Smooth muscle cell (in vitro differentiated cells): ENCODE measurements at regions not wholly inside any gene's neighbourhood (a gene's known extent, or its start where the extent isn't known, plus 50 kb on each side); places are given as distances from the start of the nearest gene placed in this dataset.

Experiments used
- DNase-seq: peaks from one replicate; lab custom pipeline; 2025; ENCODE audit not compliant: unreplicated experiment; lab: John Stamatoyannopoulos, UW
- H2AFZ ChIP-seq: fragments of 200-600 bp; sonication (generic); 2 replicates; pipeline ENCODE4 v1.6.0; 2016; ENCODE audit warnings: antibody characterized with exemption, low read depth, mild to moderate bottlenecking
- H3F3A ChIP-seq: fragments of 200-600 bp; sonication (generic); 2 replicates; pipeline ENCODE4 v1.6.0; 2017; ENCODE audit warnings: antibody characterized with exemption, low read depth
- H3K27ac ChIP-seq: fragments of 200-600 bp; sonication (generic); 2 replicates; pipeline ENCODE4 v1.5.1; 2016; ENCODE audit warnings: low read depth, mild to moderate bottlenecking
- H3K27me3 ChIP-seq: fragments of 200-600 bp; sonication (generic); 2 replicates; pipeline ENCODE4 v1.6.1; 2016; ENCODE audit warnings: low read depth, mild to moderate bottlenecking
- H3K36me3 ChIP-seq: fragments of 200-600 bp; sonication (generic); 2 replicates; pipeline ENCODE4 v1.5.1; 2016; ENCODE audit warnings: low read depth
- H3K4me1 ChIP-seq: fragments of 200-600 bp; sonication (generic); 2 replicates; pipeline ENCODE4 v1.5.1; 2016; ENCODE audit warnings: low read depth
- H3K4me2 ChIP-seq: fragments of 200-600 bp; sonication (generic); 2 replicates; pipeline ENCODE4 v1.6.0; 2016; ENCODE audit warnings: mild to moderate bottlenecking
- H3K4me3 ChIP-seq: fragments of 200-600 bp; sonication (generic); 2 replicates; pipeline ENCODE4 v1.5.1; 2016; ENCODE audit warnings: mild to moderate bottlenecking
- H3K79me2 ChIP-seq: fragments of 200-600 bp; sonication (generic); 2 replicates; pipeline ENCODE4 v1.6.0; 2016; ENCODE audit warnings: low read depth, mild to moderate bottlenecking
- H3K9ac ChIP-seq: fragments of 200-600 bp; sonication (generic); 2 replicates; pipeline ENCODE4 v1.6.0; 2016; ENCODE audit warnings: low read depth
- H3K9me3 ChIP-seq: fragments of 200-600 bp; sonication (generic); replicated peaks from 2 replicates; pipeline ENCODE4 v1.5.1; 2016; ENCODE audit warnings: low read depth
- H4K20me1 ChIP-seq: fragments of 200-600 bp; sonication (generic); 2 replicates; pipeline ENCODE4 v1.6.0; 2016; ENCODE audit warnings: low read depth
- CTCF ChIP-seq: fragments of 200-600 bp; sonication (generic); IDR thresholded peaks from 2 replicates; pipeline ENCODE4 v1.5.1; 2017; ENCODE audit warnings: borderline replicate concordance, mild to moderate bottlenecking, antibody characterized with exemption; ENCODE audit not compliant: insufficient read depth, poor library complexity, severe bottlenecking
- WGBS: methylation state at CpG from one replicate; pipeline ENCODE4 v1.1.7; 2016; ENCODE audit warnings: low lambda C conversion rate; 5-methylcytosine and 5-hydroxymethylcytosine counted together

- no peaks in the 10 kb centered on the region for H3K36me3 ChIP-seq
Measured at GRCh38 chr5:147017621-147018020, 139.1 kb upstream of the PPP2R2B start.

DNA sequence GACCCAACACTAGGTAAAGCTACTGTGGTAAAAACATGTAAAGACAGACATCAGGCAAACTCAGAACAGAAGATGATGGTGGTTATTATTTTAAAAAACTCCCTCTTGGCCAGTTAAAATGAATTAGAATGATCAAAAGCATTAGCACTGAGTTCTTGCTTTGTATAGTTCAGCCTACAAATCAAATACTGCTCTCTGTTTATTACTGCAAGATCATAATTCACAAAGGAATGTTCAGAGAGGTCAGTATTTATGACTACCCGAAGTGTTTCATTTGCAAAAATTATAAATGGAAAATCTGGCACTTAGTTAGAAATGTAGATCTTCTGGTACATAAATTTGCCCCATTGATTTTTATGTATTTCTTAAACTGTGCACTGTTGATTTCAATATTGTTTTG, 140.3 kb upstream of the PPP2R2B start:
- Histone ChIP-seq H3K27me3 (no peaks in the 10 kb centered on the region), H3K9ac (no peak overlapping the region), H3K27ac (no peak overlapping the region), H3K4me1 (no peaks in the 10 kb centered on the region), H3K4me2 (no peak overlapping the region), H3K79me2 (no peaks in the 10 kb centered on the region), H3F3A (peaks cover 7% of the 10 kb centered on the region), H4K20me1 (no peaks in the 10 kb centered on the region), H2AFZ (no peak overlapping the region), H3K9me3 (no peaks in the 10 kb centered on the region), H3K4me3 (no peak overlapping the region), H3K36me3 (no peaks in the 10 kb centered on the region)
- 84% methylated on average over 1 of the region's 1 CpG for WGBS
- DNase-seq = no peak
- no peak for TF ChIP-seq CTCF

More at GRCh38 chr5:147017621-147018020, 139.1 kb upstream of the PPP2R2B start:
- Histone ChIP-seq H3K27ac (peak overlapping the region; percentile 51), H3K4me2 (peak overlapping the region; percentile 57), H2AFZ (peak overlapping the region; percentile 41), H3K27me3 (no peaks in the 10 kb centered on the region), H3K9me3 (no peaks in the 10 kb centered on the region), H3K9ac (peak overlapping the region; percentile 18), H3K4me1 (no peaks in the 10 kb centered on the region), H4K20me1 (no peaks in the 10 kb centered on the region), H3K4me3 (no peak overlapping the region), H3F3A (peaks cover 7% of the 10 kb centered on the region), H3K79me2 (no peaks in the 10 kb centered on the region)
- DNase-seq = no peak
- TF ChIP-seq CTCF = no peak

GRCh38 chr5:147036691-147037245, 158.2 kb upstream of the PPP2R2B start:
- TF ChIP-seq CTCF = no peak

DNA sequence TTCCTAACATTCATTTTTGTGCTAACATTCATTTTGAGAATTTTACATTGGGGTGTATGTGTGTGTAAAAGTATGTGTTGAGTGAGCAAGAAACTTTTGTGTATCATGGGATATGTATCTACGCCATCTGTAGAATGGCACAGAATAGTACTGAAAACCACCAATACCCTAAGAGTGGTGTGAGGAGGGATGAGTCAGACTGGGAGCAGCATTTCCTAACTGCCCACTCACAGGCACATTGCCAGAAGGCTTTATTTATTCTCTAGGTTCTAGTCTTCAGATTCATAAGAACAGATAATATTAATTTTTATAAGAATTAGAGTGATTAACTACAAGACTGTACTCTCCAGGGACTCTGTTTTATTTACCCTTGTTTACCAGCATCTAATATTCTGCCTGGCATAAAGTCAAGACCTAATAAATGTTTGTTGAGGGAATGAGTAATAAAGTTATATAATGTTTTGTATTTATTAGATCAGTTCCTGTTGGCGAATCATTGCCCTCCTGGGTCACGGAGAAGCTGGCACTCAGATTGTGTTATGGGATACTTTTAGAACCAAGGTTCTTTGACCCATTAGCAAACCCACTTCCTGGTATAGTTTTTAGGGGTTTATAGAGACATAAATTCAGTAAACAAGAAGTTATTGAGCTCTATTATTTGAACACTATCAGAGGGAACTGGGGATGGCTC, 159.1 kb upstream of the PPP2R2B start:
- no peak overlapping the region for H3K9ac ChIP-seq
- H3K36me3 ChIP-seq = no peaks in the 10 kb centered on the region
- no peaks in the 10 kb centered on the region for H3K27me3 ChIP-seq
- H3K27ac ChIP-seq = peak overlapping the region; percentile 71
- H3K4me2 ChIP-seq = peak overlapping the region; percentile 39
- DNase-seq = no peak
- H3F3A ChIP-seq = no peaks in the 10 kb centered on the region
- H3K4me3 ChIP-seq = no peak overlapping the region
- no peak overlapping the region for H2AFZ ChIP-seq
- H4K20me1 ChIP-seq = no peaks in the 10 kb centered on the region
- no peak for TF ChIP-seq CTCF
- no peaks in the 10 kb centered on the region for H3K79me2 ChIP-seq
- peaks cover 5% of the 10 kb centered on the region for H3K4me1 ChIP-seq
- H3K9me3 ChIP-seq = no peaks in the 10 kb centered on the region
- WGBS = 36% methylated on average over 3 of the region's 3 CpGs

More at GRCh38 chr5:147036691-147037245, 158.2 kb upstream of the PPP2R2B start:
- Histone ChIP-seq H3K4me2 (peak overlapping the region; percentile 39), H3K27ac (peak overlapping the region; percentile 71), H3K9me3 (no peaks in the 10 kb centered on the region), H4K20me1 (no peaks in the 10 kb centered on the region), H3K4me1 (peaks cover 5% of the 10 kb centered on the region), H3K9ac (no peak overlapping the region), H2AFZ (peak overlapping the region; percentile 21), H3K36me3 (no peaks in the 10 kb centered on the region), H3K79me2 (no peaks in the 10 kb centered on the region), H3K4me3 (no peak overlapping the region), H3F3A (no peaks in the 10 kb centered on the region), H3K27me3 (no peaks in the 10 kb centered on the region)
- WGBS = 69% methylated on average over 4 of the region's 4 CpGs
- DNase-seq = no peak
